Kidney epithelial cell (primary cell): ENCODE measurements at regions not wholly inside any gene's neighbourhood (a gene's known extent, or its start where the extent isn't known, plus 50 kb on each side); places are given as distances from the start of the nearest gene placed in this dataset.
"Not testable (repeated sequence)": the region's sequence is repeated elsewhere in the genome, so short reads cannot be mapped to it uniquely, and the experiment has no call there.

Experiments used
- DNase-seq: peaks from one replicate; pipeline ENCODE4 v3.0.0-alpha.2; 2010; ENCODE audit warnings: low read depth
- H3K27me3 ChIP-seq: 2 replicates; pipeline ENCODE4 v1.6.0; 2011; ENCODE audit warnings: low read length; ENCODE audit not compliant: control insufficient read depth, insufficient read depth
- H3K36me3 ChIP-seq: 2 replicates; pipeline ENCODE4 v1.5.1; 2011; ENCODE audit warnings: low read length; ENCODE audit not compliant: control insufficient read depth, insufficient read depth
- H3K4me3 ChIP-seq: 2 replicates; pipeline ENCODE4 v1.5.1; 2011; ENCODE audit warnings: low read depth, mild to moderate bottlenecking, control low read depth, low read length
- TF ChIP-seq, protein P1 (sequence below): IDR thresholded peaks from 2 replicates; pipeline ENCODE4 v1.5.1; 2011; ENCODE audit warnings: mild to moderate bottlenecking, moderate library complexity, low read length, control low read depth, inconsistent platforms; ENCODE audit not compliant: insufficient read depth, poor library complexity, severe bottlenecking

DNA sequence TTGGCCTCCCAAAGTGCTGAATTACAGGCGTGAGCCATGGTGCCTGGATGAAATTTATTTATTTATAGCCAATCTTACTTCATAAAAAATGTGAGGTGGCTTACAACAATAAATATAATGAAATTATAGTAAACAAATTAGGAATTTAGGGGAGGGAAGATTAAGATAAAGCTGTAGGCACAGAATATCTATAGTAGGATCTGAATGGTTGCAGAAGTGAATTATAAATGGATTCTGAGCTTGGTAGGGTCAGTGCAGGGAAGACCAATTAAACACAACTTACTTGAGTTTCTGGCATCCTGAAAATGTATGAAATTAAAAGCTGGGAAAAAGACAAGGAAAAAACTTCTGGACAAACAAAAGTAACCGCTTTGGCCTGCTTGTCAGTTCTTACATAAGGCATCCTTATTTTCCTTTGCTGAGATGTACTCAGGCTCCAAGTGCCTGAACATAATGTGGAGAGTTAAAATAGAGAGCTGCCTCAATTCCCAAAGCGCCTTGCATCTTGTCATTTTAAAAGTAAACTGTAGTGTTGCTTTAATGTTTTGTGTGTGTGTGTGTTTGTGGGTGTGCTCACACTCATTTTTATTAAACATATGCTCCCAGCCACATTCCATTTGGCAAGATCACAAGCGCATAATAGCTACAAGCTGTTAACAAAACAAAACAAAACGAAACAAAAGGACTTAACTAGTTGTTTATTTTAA lies 247.3 kb downstream of the S1PR1 start:
- H3K4me3 ChIP-seq = no peak overlapping the region
- H3K36me3 ChIP-seq = no peaks in the 10 kb centered on the region
- H3K27me3 ChIP-seq = no peaks in the 10 kb centered on the region
- TF ChIP-seq, protein P1, sequence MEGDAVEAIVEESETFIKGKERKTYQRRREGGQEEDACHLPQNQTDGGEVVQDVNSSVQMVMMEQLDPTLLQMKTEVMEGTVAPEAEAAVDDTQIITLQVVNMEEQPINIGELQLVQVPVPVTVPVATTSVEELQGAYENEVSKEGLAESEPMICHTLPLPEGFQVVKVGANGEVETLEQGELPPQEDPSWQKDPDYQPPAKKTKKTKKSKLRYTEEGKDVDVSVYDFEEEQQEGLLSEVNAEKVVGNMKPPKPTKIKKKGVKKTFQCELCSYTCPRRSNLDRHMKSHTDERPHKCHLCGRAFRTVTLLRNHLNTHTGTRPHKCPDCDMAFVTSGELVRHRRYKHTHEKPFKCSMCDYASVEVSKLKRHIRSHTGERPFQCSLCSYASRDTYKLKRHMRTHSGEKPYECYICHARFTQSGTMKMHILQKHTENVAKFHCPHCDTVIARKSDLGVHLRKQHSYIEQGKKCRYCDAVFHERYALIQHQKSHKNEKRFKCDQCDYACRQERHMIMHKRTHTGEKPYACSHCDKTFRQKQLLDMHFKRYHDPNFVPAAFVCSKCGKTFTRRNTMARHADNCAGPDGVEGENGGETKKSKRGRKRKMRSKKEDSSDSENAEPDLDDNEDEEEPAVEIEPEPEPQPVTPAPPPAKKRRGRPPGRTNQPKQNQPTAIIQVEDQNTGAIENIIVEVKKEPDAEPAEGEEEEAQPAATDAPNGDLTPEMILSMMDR = no peak
- no peak for DNase-seq

DNA sequence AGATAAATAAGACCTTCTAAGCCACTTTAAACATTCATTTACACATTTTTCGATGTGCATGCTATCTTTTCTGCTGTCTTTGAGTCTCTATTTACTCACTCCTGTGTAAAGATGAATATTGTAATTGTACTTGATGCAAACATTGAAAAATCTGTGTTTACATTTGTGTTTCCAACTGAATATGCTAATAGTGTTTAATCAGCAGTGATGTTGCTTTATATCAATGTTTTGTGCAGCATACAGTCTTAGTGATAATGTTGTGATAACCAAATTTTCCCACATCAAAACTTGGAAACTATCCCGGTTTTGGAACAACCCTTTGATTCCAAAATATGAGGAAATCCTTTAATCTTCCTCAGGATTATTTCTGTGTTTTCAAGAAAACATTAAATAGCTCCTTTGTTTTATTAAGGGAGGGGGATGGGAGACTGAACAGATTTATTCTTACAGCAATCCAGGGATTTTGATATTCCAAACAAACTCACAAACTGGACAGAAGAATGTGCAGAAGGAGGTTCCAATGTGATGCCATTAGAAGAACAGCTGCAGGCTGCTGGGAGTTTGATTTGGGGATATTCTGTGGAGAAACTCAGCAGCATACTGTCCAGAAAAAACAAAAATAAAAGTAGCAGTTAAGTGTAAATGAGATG lies 248.0 kb downstream of the S1PR1 start:
- TF ChIP-seq, protein P1 = no peak
- no peaks in the 10 kb centered on the region for H3K36me3 ChIP-seq
- no peaks in the 10 kb centered on the region for H3K27me3 ChIP-seq
- no peak for DNase-seq
- H3K4me3 ChIP-seq = no peak overlapping the region

DNA sequence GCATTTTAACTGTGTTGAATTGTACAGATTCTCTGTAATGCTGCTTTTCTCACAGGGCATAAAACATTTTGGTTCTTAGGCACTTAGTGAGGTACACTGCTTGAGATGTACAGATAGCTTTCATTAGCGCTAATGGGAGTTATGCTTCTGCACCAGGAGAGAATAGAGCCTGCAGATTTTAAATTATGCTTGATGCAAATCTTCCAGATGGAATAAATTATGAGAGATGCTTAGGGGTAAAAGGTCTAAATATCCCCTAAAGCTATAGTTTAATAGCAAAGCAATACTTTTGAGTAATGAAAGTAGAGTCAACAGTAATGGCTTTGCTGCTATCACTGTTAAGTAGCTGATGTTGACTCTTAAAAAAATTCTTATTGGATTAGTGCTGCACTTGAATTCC lies 248.9 kb downstream of the S1PR1 start:
- H3K4me3 ChIP-seq = no peak overlapping the region
- DNase-seq = no peak
- no peaks in the 10 kb centered on the region for H3K36me3 ChIP-seq
- TF ChIP-seq, protein P1 = no peak
- no peaks in the 10 kb centered on the region for H3K27me3 ChIP-seq

DNA sequence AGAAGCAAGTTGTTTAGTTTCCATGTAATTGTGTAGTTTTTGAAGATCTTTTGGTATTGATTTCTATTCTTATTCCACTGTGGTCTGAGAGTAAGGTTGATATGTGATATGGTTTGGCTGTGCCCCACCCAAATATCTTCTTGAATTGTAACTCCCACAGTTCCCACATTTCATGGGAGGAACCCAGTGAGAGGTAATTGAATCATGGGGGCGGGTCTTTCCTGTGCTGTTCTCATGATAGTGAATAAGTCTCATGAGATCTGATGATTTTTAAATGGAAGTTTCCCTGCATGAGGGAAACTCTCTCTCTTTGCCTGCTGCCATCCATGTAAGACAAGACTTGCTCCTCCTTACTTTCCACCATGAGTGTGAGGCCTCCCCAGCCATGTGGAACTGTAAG lies 255.3 kb downstream of the S1PR1 start:
- not testable (repeated sequence) for H3K27me3 ChIP-seq, H3K36me3 ChIP-seq, H3K4me3 ChIP-seq, DNase-seq

DNA sequence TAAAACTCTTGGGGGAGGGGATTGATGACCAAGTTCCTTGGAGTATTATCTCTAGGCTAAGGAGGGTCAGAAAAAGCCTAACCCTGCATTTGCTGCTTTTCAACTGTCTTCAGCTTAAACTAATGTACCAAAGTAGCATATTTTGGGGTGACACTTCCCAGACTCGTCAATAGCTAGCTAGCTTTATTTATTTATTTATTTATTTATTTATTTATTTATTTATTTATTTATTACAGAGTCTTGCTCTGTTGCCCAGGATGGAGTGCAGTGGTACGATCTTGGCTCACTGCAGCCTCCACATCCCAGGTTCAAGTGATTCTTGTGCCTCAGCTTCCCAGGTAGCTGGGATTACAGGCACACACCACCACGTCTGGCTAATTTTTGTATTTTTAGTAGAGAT lies 257.1 kb downstream of the S1PR1 start:
- H3K36me3 ChIP-seq, H3K27me3 ChIP-seq: not testable (repeated sequence)

DNA sequence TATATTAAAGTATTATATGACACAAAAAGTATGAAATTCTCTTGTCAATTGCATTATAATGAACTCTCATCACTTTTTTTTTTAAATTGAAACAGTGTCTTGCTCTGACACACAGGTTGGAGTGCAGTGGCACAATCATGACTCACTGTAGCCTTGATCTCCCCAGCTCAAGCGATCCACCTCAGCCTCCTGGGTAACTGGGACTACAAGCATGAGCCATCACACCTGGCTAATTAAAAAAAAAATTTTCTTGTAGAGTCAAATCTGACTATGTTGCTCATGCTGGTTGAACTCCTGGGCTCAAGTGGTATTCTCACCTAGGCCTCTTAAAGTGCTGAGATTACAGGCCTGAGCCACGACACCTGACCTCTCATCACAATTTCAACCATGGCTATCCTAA lies 259.3 kb downstream of the S1PR1 start:
- no peak for DNase-seq
- H3K27me3 ChIP-seq = no peaks in the 10 kb centered on the region
- TF ChIP-seq, protein P1 = no peak

More for the DNA sequence above, 257.1 kb downstream of the S1PR1 start:
- not testable (repeated sequence) for DNase-seq, H3K4me3 ChIP-seq

More for the DNA sequence above, 259.3 kb downstream of the S1PR1 start:
- H3K36me3 ChIP-seq = no peaks in the 10 kb centered on the region
- H3K4me3 ChIP-seq = no peak overlapping the region
